ENCODE measurements at regions not wholly inside any gene's neighbourhood (a gene's known extent, or its start where the extent isn't known, plus 50 kb on each side); places are given as distances from the start of the nearest gene placed in this dataset.
"Not testable (repeated sequence)": the region's sequence is repeated elsewhere in the genome, so short reads cannot be mapped to it uniquely, and the experiment has no call there.

DNA sequence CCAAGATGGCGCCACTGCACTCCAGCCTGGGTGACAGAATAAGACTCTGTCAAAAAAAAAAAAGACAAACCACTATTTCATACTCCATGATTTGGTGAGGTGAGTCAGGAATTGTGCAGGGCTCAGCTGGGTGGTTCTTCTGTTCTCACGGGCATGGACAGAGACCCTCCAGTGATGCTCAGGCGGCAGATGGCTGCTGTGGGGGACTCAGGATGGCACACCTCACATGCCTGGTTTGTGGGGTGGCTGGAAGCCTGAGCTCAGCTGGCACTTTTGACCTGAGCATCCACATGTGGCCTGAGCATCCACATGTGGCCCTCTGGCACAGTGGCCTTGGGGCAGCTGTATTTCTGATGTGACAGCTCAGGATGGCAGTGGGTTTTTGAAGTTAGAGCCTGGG lies 217.2 kb downstream of the IRX2 start:
- Mint-ChIP-seq H3K9me3 (ENCODE audit: unreplicated experiment) (no peaks in the 10 kb centered on the region), H3K27me3 (ENCODE audit: insufficient read depth, unreplicated experiment) (peaks cover 5% of the 10 kb centered on the region), H3K36me3 (ENCODE audit: insufficient read depth, unreplicated experiment) (peaks cover 4% of the 10 kb centered on the region), H3K4me1 (ENCODE audit: insufficient read depth, unreplicated experiment) (no peaks in the 10 kb centered on the region), H3K4me3 (ENCODE audit: unreplicated experiment) (no peak overlapping the region), H3K27ac (ENCODE audit: low read depth, unreplicated experiment) (no peak overlapping the region)
- POLR2A ChIA-PET, result interaction anchor here (0.6 kb wide), 1 partner anchor 1274 kb away, joined by 3 read pairs; no protein-coding TSS in a partner anchor
- no TSS peak for BruUV-seq (replicated peaks)
- CTCF ChIA-PET, result no interaction called here
- intact Hi-C loops (cut with micrococcal nuclease), result no loop called here
- TF ChIP-seq, protein P1, sequence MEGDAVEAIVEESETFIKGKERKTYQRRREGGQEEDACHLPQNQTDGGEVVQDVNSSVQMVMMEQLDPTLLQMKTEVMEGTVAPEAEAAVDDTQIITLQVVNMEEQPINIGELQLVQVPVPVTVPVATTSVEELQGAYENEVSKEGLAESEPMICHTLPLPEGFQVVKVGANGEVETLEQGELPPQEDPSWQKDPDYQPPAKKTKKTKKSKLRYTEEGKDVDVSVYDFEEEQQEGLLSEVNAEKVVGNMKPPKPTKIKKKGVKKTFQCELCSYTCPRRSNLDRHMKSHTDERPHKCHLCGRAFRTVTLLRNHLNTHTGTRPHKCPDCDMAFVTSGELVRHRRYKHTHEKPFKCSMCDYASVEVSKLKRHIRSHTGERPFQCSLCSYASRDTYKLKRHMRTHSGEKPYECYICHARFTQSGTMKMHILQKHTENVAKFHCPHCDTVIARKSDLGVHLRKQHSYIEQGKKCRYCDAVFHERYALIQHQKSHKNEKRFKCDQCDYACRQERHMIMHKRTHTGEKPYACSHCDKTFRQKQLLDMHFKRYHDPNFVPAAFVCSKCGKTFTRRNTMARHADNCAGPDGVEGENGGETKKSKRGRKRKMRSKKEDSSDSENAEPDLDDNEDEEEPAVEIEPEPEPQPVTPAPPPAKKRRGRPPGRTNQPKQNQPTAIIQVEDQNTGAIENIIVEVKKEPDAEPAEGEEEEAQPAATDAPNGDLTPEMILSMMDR (IDR thresholded peaks at IDR 0.05; ENCODE audit: unreplicated experiment), result no peak
- DNase-seq (ENCODE audit: unreplicated experiment), result no peak

DNA sequence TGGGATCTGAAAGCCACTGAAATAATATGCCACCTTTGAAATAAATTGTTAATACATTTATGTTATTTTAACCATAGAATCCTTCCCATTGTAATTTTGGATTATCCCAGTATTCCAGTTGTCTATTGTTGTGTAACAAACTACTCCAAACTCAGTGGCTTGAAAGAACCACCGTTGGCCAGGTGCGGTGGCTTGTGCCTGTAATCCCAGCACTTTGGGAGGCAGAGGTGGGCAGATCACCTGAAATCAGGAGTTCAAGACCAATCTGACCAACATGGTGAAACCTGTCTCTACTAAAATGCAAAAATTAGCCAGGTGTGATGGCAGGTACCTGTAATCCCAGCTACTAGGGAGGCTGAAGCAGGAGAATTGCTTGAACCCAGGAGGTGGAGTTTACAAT lies 217.6 kb downstream of the IRX2 start:
- H3K27ac Mint-ChIP-seq (ENCODE audit: low read depth, unreplicated experiment); H3K4me3 Mint-ChIP-seq (ENCODE audit: unreplicated experiment); BruUV-seq (replicated peaks); H3K4me1 Mint-ChIP-seq (ENCODE audit: insufficient read depth, unreplicated experiment); H3K27me3 Mint-ChIP-seq (ENCODE audit: insufficient read depth, unreplicated experiment); intact Hi-C loops (cut with micrococcal nuclease); H3K9me3 Mint-ChIP-seq (ENCODE audit: unreplicated experiment); DNase-seq (ENCODE audit: unreplicated experiment); CTCF ChIA-PET; H3K36me3 Mint-ChIP-seq (ENCODE audit: insufficient read depth, unreplicated experiment): not testable (repeated sequence)
- POLR2A ChIA-PET, result interaction anchor here (0.6 kb wide), 1 partner anchor 1274 kb away, joined by 3 read pairs; no protein-coding TSS in a partner anchor

DNA sequence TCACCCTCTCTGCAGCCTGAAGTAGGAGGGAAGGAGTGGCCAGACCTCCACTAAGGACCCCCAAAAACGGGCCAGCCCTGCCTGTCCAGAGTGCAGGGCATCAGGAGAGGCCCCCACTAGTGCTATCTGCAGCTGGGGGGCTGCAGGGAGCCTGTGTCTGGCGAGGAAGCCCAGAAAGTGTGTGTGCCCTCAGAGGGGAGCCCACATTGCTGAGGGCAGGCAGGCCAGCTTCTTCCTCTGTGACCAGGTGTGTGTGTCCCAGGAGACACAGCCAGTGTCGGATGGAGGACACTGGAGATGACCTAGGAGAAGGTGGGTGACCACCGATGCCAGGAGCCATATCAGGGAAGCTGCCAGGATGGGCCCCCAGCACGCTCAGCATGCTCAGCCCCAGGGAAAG lies 218.7 kb downstream of the IRX2 start:
- Mint-ChIP-seq H3K27me3 (ENCODE audit: insufficient read depth, unreplicated experiment) (no peaks in the 10 kb centered on the region), H3K4me3 (ENCODE audit: unreplicated experiment) (no peak overlapping the region), H3K4me1 (ENCODE audit: insufficient read depth, unreplicated experiment) (no peaks in the 10 kb centered on the region), H3K9me3 (ENCODE audit: unreplicated experiment) (no peaks in the 10 kb centered on the region), H3K36me3 (ENCODE audit: insufficient read depth, unreplicated experiment) (peaks cover 4% of the 10 kb centered on the region), H3K27ac (ENCODE audit: low read depth, unreplicated experiment) (no peak overlapping the region)
- TF ChIP-seq, protein P1 (IDR thresholded peaks at IDR 0.05; ENCODE audit: unreplicated experiment), result no peak
- CTCF ChIA-PET, result interaction anchor here (0.6 to 0.7 kb wide), 2 partner anchors 29 to 251 kb away, joined by 3 read pairs; no protein-coding TSS in a partner anchor
- POLR2A ChIA-PET, result no interaction called here
- no peak for DNase-seq (ENCODE audit: unreplicated experiment)
- BruUV-seq (replicated peaks), result no TSS peak
- intact Hi-C loops (cut with micrococcal nuclease), result no loop called here

DNA sequence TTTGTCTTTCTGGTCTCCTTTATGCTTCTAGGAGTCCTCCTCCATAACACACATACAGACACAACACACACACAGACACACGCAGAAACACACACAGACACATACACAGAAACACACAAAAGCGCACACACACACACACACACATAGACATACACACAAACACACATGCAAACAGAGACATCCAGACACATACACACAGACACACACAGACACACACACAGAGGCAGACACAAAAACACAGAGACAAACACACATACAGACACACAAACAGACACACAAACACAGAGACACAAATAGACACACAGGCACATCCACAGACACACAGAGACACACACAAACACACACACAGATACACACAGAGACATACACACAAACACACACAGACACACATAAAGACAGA lies 220.2 kb downstream of the IRX2 start:
- POLR2A ChIA-PET, result no interaction called here
- H3K4me1 Mint-ChIP-seq (ENCODE audit: insufficient read depth, unreplicated experiment), result no peaks in the 10 kb centered on the region
- intact Hi-C loops (cut with micrococcal nuclease), result no loop called here
- CTCF ChIA-PET, result no interaction called here
- DNase-seq (ENCODE audit: unreplicated experiment), result no peak
- no peaks in the 10 kb centered on the region for H3K36me3 Mint-ChIP-seq (ENCODE audit: insufficient read depth, unreplicated experiment)
- no peaks in the 10 kb centered on the region for H3K9me3 Mint-ChIP-seq (ENCODE audit: unreplicated experiment)
- TF ChIP-seq, protein P1 (IDR thresholded peaks at IDR 0.05; ENCODE audit: unreplicated experiment), result no peak
- H3K27ac Mint-ChIP-seq (ENCODE audit: low read depth, unreplicated experiment), result no peak overlapping the region
- H3K4me3 Mint-ChIP-seq (ENCODE audit: unreplicated experiment), result no peak overlapping the region
- no TSS peak for BruUV-seq (replicated peaks)
- no peaks in the 10 kb centered on the region for H3K27me3 Mint-ChIP-seq (ENCODE audit: insufficient read depth, unreplicated experiment)

DNA sequence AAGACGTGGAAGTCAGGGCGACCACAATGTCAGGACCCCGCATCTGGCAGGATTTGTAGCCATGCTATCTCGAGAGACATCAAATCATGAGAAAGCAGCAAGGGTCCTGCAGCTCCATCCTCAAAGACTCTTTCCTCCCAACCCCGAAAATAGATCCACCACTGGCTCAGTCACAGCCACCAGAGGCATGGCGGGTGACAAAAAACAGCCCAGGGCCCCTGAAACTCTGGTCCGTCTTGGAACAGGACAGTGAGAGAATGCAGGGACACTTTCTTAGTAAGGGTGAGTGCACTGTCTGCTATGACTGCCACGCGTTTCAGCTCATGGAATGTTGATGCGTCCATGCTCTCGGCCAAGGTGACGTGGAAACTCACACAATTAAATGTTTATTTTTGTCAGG lies 220.9 kb downstream of the IRX2 start:
- TF ChIP-seq, protein P1 (IDR thresholded peaks at IDR 0.05; ENCODE audit: unreplicated experiment), result no peak
- H3K27ac Mint-ChIP-seq (ENCODE audit: low read depth, unreplicated experiment), result no peak overlapping the region
- CTCF ChIA-PET, result interaction anchor here (0.6 kb wide), 1 partner anchor 1816 kb away, joined by 4 read pairs; no protein-coding TSS in a partner anchor
- POLR2A ChIA-PET, result no interaction called here
- no peak overlapping the region for H3K4me3 Mint-ChIP-seq (ENCODE audit: unreplicated experiment)
- BruUV-seq (replicated peaks), result no TSS peak
- H3K4me1 Mint-ChIP-seq (ENCODE audit: insufficient read depth, unreplicated experiment), result no peaks in the 10 kb centered on the region
- no peaks in the 10 kb centered on the region for H3K27me3 Mint-ChIP-seq (ENCODE audit: insufficient read depth, unreplicated experiment)
- no peak for DNase-seq (ENCODE audit: unreplicated experiment)
- no peaks in the 10 kb centered on the region for H3K9me3 Mint-ChIP-seq (ENCODE audit: unreplicated experiment)
- intact Hi-C loops (cut with micrococcal nuclease), result no loop called here
- H3K36me3 Mint-ChIP-seq (ENCODE audit: insufficient read depth, unreplicated experiment), result no peaks in the 10 kb centered on the region

Data from MCF 10A (cell line).